ENCODE measurements at regions not wholly inside any gene's neighbourhood (a gene's known extent, or its start where the extent isn't known, plus 50 kb on each side); places are given as distances from the start of the nearest gene placed in this dataset. TPM values are rescaled to one million over a fixed set of nuclear protein-coding genes. Genes with fewer than 3 reads are reported as not detected.

GRCh38 chr1:101709721-101710120 is 287.0 kb downstream of the OLFM3 start:
- DNase-seq = no peak

GRCh38 chr1:101713760-101714159 is 283.0 kb downstream of the OLFM3 start:
- DNase-seq = no peak

GRCh38 chr1:101723415-101723814 is 273.3 kb downstream of the OLFM3 start:
- no peak for DNase-seq

GRCh38 chr1:101728029-101728428 is 268.7 kb downstream of the OLFM3 start:
- no peak for DNase-seq

- DNase-seq = no peak
Observed at GRCh38 chr1:101730559-101730958, 266.2 kb downstream of the OLFM3 start.

GRCh38 chr1:101732261-101732660 is 264.5 kb downstream of the OLFM3 start:
- no peak for DNase-seq

GRCh38 chr1:101733340-101733739 is 263.4 kb downstream of the OLFM3 start:
- DNase-seq = no peak

GRCh38 chr1:101738475-101738874 is 258.3 kb downstream of the OLFM3 start:
- no peak for DNase-seq

GRCh38 chr1:101739146-101739545 is 257.6 kb downstream of the OLFM3 start:
- no peak for DNase-seq

- DNase-seq = no peak
Observed at GRCh38 chr1:101739826-101740330, 256.8 kb downstream of the OLFM3 start.

GRCh38 chr1:101741910-101742309 is 254.8 kb downstream of the OLFM3 start:
- no peak for DNase-seq

- no peak for DNase-seq
Observed at GRCh38 chr1:101742509-101742908, 254.2 kb downstream of the OLFM3 start.

GRCh38 chr1:101745551-101746270 is 251.0 kb downstream of the OLFM3 start:
- no peak for DNase-seq

- no peak for DNase-seq
Observed at GRCh38 chr1:101748077-101748476, 248.6 kb downstream of the OLFM3 start.

Small RNAs in the stretch of these regions (small RNA-seq; reads per million reads assigned to genes)
- gene RNU6-965P = not detected
